ENCODE measurements at regions not wholly inside any gene's neighbourhood (a gene's known extent, or its start where the extent isn't known, plus 50 kb on each side); places are given as distances from the start of the nearest gene placed in this dataset.

GRCh38 chr5:23639326-23639725 is 131.9 kb downstream of the PRDM9 start:
- TF ChIP-seq, protein P1, sequence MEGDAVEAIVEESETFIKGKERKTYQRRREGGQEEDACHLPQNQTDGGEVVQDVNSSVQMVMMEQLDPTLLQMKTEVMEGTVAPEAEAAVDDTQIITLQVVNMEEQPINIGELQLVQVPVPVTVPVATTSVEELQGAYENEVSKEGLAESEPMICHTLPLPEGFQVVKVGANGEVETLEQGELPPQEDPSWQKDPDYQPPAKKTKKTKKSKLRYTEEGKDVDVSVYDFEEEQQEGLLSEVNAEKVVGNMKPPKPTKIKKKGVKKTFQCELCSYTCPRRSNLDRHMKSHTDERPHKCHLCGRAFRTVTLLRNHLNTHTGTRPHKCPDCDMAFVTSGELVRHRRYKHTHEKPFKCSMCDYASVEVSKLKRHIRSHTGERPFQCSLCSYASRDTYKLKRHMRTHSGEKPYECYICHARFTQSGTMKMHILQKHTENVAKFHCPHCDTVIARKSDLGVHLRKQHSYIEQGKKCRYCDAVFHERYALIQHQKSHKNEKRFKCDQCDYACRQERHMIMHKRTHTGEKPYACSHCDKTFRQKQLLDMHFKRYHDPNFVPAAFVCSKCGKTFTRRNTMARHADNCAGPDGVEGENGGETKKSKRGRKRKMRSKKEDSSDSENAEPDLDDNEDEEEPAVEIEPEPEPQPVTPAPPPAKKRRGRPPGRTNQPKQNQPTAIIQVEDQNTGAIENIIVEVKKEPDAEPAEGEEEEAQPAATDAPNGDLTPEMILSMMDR (IDR thresholded peaks at IDR 0.05; ENCODE audit: poor library complexity, severe bottlenecking), result no peak
- TF ChIP-seq EP300 (conservative IDR thresholded peaks at IDR 0.05; ENCODE audit: poor library complexity, severe bottlenecking) (no peak), TAF1 (IDR thresholded peaks at IDR 0.05; ENCODE audit: low read depth) (no peak), MXI1 (conservative IDR thresholded peaks at IDR 0.05; ENCODE audit: poor library complexity, severe bottlenecking) (no peak), REST (IDR thresholded peaks at IDR 0.05; ENCODE audit: borderline replicate concordance) (no peak)
